GM19455 (cell line): ENCODE measurements at regions not wholly inside any gene's neighbourhood (a gene's known extent, or its start where the extent isn't known, plus 50 kb on each side); places are given as distances from the start of the nearest gene placed in this dataset.
"Not testable (repeated sequence)": the region's sequence is repeated elsewhere in the genome, so short reads cannot be mapped to it uniquely, and the experiment has no call there.

Experiments used
- ATAC-seq: cut with Tn5 transposase; IDR thresholded peaks from one replicate; pipeline ENCODE4 v1.9.1; 2021; ENCODE audit not compliant: unreplicated experiment

- ATAC-seq, result no peak
These were observed 380.8 kb upstream of the RGS6 start for GRCh38 chr14:71551291-71551950.

- ATAC-seq, result no peak
These were observed 379.4 kb upstream of the RGS6 start for GRCh38 chr14:71552809-71553208.

- ATAC-seq, result no peak
These were observed 378.4 kb upstream of the RGS6 start for GRCh38 chr14:71553779-71554178.

- peak; percentile 43 for ATAC-seq
These were observed 377.9 kb upstream of the RGS6 start for GRCh38 chr14:71554323-71554722.

- peak; percentile 30 for ATAC-seq
These were observed 377.1 kb upstream of the RGS6 start for GRCh38 chr14:71554959-71555612.

DNA sequence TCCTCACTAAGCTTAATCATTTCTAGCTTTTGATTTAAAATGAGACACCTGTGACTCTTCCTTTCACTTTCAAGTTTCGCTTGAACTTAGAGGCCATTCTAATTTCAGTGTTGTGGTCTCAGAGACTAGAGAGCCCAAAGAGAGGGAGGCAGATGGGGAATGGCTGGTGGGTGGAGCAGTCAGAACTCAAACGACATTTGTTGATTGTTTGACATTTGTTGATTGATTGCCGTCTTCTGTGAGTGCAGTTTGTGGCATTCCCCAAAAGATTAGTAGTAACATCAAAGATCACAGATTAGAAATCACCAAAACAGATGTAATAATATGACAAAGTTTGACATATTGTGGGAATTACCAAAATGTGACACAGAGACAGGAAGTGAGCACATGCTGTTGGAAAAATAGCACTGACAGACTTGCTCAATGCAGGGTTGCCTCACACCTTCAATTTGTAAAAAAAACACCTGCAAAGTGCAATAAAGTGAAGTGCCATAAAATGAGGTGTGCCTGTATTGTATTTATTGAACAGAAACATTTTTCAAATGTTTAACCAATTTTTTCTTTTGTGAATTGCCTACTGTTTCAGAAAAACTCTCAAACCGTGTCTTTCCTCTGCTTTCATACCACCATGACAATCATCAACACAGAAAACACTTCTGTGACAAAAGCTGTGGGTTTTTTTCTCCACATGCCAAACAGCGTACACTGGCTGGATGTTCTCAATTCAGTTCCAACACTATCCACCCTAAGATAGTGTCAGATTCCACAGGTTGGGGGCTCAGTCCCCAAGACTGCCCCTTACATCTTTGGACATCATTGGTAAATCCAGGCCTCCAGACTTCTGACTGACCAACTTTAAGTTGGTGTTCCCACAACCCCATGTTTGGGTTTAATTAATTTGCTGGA, 376.3 kb upstream of the RGS6 start:
- peak; percentile 84 for ATAC-seq

DNA sequence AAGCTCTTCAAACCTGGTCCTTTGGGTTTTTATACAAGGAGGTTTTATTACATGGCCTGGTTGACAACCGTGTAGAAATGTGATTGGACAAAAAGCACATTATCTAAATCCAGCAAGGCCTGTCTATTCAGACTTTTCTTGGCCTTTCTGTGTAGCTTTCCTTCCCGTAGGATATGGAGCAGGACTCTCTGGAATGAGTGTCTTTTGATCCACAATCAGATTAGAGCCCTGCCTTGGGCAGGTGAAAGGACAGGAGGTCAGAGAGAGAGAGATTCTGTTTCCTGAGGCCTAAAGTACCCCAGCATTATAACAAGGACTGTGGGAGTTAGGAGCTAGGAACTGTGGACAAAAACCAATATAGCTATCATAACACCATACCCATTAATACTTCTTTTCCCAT, 375.5 kb upstream of the RGS6 start:
- no peak for ATAC-seq

GRCh38 chr14:71557351-71557750, 374.9 kb upstream of the RGS6 start:
- ATAC-seq, result no peak

GRCh38 chr14:71558943-71559342, 373.3 kb upstream of the RGS6 start:
- ATAC-seq, result not testable (repeated sequence)

- no peak for ATAC-seq
These were observed 371.5 kb upstream of the RGS6 start for GRCh38 chr14:71560751-71561150.

GRCh38 chr14:71563492-71564153, 368.6 kb upstream of the RGS6 start:
- ATAC-seq, result no peak

DNA sequence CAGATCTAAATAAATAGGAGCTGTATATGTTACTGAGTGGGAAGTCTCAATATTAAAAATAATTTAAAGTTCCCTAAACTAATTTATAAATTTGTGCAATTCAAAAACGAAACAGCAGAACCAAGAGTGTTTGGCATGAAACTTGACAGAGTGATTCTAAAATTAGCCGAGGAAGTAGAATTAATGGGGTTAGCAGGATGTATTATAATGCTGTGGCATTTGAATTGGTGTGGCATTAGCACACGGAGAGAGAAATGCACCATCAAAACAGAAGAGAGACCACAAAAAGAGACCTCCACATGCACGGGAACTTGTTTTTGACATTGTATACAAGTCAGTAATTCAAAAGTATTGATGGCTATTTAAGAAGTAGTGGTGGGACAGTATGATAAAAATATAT, 366.0 kb upstream of the RGS6 start:
- peak; percentile 73 for ATAC-seq

- ATAC-seq, result not testable (repeated sequence)
These were observed 364.6 kb upstream of the RGS6 start for GRCh38 chr14:71567499-71568133.

GRCh38 chr14:71574976-71575375, 357.3 kb upstream of the RGS6 start:
- ATAC-seq, result no peak

DNA sequence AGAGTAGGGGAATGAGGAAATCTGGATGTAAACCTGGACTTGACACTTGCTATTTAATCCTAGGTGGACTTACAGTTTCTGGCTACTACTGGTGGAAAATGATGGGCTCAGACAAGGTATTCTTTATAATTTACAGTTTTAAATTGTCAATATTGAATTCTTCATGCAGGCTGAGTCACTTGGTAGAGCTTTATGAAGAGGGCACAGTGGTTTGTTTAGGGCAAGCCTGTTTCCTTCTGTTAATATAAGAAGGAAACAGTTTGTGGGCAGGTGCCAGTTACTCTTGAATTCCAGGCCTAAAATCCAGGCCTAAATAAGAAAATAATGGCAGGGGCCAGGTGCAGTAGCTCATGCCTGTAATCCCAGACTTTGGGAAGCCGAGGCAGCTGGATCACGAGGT, 355.8 kb upstream of the RGS6 start:
- ATAC-seq, result no peak

DNA sequence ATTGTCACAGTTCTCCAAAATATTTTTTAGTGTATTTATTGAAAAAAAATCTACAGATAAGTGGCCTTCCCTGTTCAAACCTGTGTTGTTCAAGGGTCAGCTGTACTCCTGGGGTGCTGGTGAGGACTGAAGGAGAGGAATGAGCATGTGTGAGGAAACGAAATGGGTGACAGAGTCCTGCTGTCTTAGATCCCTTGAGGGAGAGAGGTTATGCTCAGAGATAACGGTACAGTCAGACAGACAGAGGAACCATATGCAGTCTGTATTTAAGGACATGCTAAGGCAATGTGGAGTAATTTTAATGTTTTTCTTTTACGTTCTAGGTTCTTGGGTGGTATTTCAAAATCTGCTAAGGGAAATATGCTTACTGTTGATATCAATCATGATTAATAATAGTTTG, 352.9 kb upstream of the RGS6 start:
- ATAC-seq, result no peak

DNA sequence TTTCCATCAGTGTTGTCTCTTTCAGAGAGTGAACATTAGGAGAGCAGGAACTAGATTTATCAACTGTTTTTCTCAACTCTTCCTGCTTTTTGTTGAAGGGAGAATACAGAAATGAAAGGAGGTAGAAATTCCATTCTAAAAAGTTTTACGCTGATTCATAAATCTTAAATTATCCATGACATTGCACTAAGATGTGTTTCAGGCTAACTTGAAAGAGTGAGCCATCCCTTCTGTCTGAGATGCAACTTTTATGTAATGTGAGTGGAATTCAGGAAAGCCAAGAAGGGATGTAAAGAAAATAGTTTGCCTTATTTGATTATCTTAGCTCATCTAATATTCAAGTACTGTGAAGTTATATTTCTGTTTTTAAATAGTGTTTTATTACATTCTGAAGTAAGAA, 349.5 kb upstream of the RGS6 start:
- ATAC-seq, result no peak

- no peak for ATAC-seq
These were observed 349.0 kb upstream of the RGS6 start for GRCh38 chr14:71583194-71583593.

DNA sequence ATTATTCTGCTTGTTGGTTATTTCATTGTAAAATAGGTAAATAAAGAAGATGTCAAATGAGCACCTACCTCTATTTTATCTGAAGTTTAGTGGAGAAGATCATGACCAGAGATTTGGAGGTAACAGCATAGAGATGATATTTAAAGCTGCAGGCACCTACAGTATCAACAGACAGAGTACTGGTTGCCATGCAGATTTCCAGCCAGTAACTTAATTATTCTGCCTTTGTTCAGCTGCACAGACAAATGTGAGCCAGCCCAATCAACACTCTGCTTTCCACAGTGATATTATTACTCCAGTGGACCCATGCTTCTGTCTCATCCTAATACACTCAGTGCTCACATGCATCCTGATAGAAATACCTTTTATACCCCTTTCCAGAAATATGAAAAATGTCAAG, 348.5 kb upstream of the RGS6 start:
- ATAC-seq, result no peak

GRCh38 chr14:71585361-71585760, 346.9 kb upstream of the RGS6 start:
- no peak for ATAC-seq
